DMS79 (cell line): ENCODE measurements at regions not wholly inside any gene's neighbourhood (a gene's known extent, or its start where the extent isn't known, plus 50 kb on each side); places are given as distances from the start of the nearest gene placed in this dataset.

Experiments
- DNase-seq: peaks from one replicate; lab custom pipeline; 2025; lab: John Stamatoyannopoulos, UW

GRCh38 chr2:150976604-150977003, 285.1 kb downstream of the RBM43 start:
- DNase-seq, result no peak

GRCh38 chr2:150974864-150975263, 286.8 kb downstream of the RBM43 start:
- DNase-seq, result no peak

GRCh38 chr2:150974234-150974633, 287.4 kb downstream of the RBM43 start:
- DNase-seq, result no peak

- no peak for DNase-seq
Measured at GRCh38 chr2:150971910-150972309, 289.8 kb downstream of the RBM43 start.

- DNase-seq, result no peak
Measured at GRCh38 chr2:150963336-150963735, 298.3 kb downstream of the RBM43 start.

- DNase-seq, result no peak
Measured at GRCh38 chr2:150955231-150955630, 306.4 kb downstream of the RBM43 start.

GRCh38 chr2:150946831-150947230, 314.8 kb downstream of the RBM43 start:
- DNase-seq, result no peak

- no peak for DNase-seq
Measured at GRCh38 chr2:150944315-150944714, 317.3 kb downstream of the RBM43 start.

- no peak for DNase-seq
Measured at GRCh38 chr2:150939087-150939486, 322.6 kb downstream of the RBM43 start.

GRCh38 chr2:150938527-150938926, 323.1 kb downstream of the RBM43 start:
- DNase-seq, result no peak

- no peak for DNase-seq
Measured at GRCh38 chr2:150937030-150937429, 324.6 kb downstream of the RBM43 start.

- no peak for DNase-seq
Measured at GRCh38 chr2:150931451-150931850, 330.2 kb downstream of the RBM43 start.

GRCh38 chr2:150925611-150926010, 336.1 kb downstream of the RBM43 start:
- no peak for DNase-seq

- no peak for DNase-seq
Measured at GRCh38 chr2:150924878-150925277, 336.8 kb downstream of the RBM43 start.

GRCh38 chr2:150919901-150920300, 341.8 kb downstream of the RBM43 start:
- DNase-seq, result no peak

GRCh38 chr2:150917961-150918713, 343.5 kb downstream of the RBM43 start:
- DNase-seq, result no peak

- no peak for DNase-seq
Measured at GRCh38 chr2:150916467-150917396, 344.9 kb downstream of the RBM43 start.

- no peak for DNase-seq
Measured at GRCh38 chr2:150911766-150912280, 349.8 kb downstream of the RBM43 start.

- DNase-seq, result no peak
Measured at GRCh38 chr2:150909613-150910012, 352.1 kb downstream of the RBM43 start.

GRCh38 chr2:150909090-150909489, 352.6 kb downstream of the RBM43 start:
- DNase-seq, result no peak

- no peak for DNase-seq
Measured at GRCh38 chr2:150907466-150907865, 354.2 kb downstream of the RBM43 start.

GRCh38 chr2:150903461-150903860, 358.2 kb downstream of the RBM43 start:
- DNase-seq, result no peak

- DNase-seq, result no peak
Measured at GRCh38 chr2:150903055-150903454, 358.6 kb downstream of the RBM43 start.
